ENCODE measurements at regions not wholly inside any gene's neighbourhood (a gene's known extent, or its start where the extent isn't known, plus 50 kb on each side); places are given as distances from the start of the nearest gene placed in this dataset.

- Mint-ChIP-seq H3K36me3 (ENCODE audit: low read depth) (no peaks in the 10 kb centered on the region), H3K9me3 (no peaks in the 10 kb centered on the region), H3K27me3 (peaks cover 7% of the 10 kb centered on the region), H3K27ac (no peak overlapping the region), H3K4me3 (no peak overlapping the region), H3K4me1 (ENCODE audit: low read depth) (peaks cover 2% of the 10 kb centered on the region)
- ChIA-PET CTCF (no interaction called here), POLR2A (no interaction called here)
- ATAC-seq = no peak
- intact Hi-C loops (cut with micrococcal nuclease) = no loop called here
- TF ChIP-seq, protein P1, sequence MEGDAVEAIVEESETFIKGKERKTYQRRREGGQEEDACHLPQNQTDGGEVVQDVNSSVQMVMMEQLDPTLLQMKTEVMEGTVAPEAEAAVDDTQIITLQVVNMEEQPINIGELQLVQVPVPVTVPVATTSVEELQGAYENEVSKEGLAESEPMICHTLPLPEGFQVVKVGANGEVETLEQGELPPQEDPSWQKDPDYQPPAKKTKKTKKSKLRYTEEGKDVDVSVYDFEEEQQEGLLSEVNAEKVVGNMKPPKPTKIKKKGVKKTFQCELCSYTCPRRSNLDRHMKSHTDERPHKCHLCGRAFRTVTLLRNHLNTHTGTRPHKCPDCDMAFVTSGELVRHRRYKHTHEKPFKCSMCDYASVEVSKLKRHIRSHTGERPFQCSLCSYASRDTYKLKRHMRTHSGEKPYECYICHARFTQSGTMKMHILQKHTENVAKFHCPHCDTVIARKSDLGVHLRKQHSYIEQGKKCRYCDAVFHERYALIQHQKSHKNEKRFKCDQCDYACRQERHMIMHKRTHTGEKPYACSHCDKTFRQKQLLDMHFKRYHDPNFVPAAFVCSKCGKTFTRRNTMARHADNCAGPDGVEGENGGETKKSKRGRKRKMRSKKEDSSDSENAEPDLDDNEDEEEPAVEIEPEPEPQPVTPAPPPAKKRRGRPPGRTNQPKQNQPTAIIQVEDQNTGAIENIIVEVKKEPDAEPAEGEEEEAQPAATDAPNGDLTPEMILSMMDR (IDR thresholded peaks at IDR 0.05) = no peak
- no peak for DNase-seq
Observed at GRCh38 chr10:131722525-131723264, 178.1 kb upstream of the PPP2R2D start.

GRCh38 chr10:131723297-131724168, 177.3 kb upstream of the PPP2R2D start:
- H3K4me3 Mint-ChIP-seq = no peak overlapping the region
- peaks cover 7% of the 10 kb centered on the region for H3K27me3 Mint-ChIP-seq
- intact Hi-C loops (cut with micrococcal nuclease) = no loop called here
- ChIA-PET POLR2A (no interaction called here), CTCF (no interaction called here)
- ATAC-seq = no peak
- DNase-seq = no peak
- H3K27ac Mint-ChIP-seq = no peak overlapping the region
- H3K9me3 Mint-ChIP-seq = no peaks in the 10 kb centered on the region
- TF ChIP-seq, protein P1 (IDR thresholded peaks at IDR 0.05) = no peak
- no peaks in the 10 kb centered on the region for H3K36me3 Mint-ChIP-seq (ENCODE audit: low read depth)
- peaks cover 2% of the 10 kb centered on the region for H3K4me1 Mint-ChIP-seq (ENCODE audit: low read depth)

DNA sequence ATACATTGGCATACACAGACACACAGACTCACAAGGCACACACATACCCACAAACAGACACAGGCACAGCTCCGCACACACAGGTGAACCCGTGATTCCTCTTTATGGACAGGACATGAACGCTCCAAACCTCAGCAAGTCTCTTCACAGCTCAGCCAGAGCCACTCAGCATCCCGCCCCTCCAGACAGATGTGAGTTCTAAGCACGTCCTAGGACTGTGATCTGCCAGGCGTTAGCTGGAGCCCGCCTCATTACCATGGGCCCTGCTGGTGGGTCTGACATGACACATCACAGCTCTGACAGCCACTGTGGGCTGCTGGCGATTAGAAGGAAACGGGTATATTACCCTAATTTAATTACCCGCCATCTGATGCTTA, 176.7 kb upstream of the PPP2R2D start:
- intact Hi-C loops (cut with micrococcal nuclease) = no loop called here
- Mint-ChIP-seq H3K27ac (no peak overlapping the region), H3K27me3 (peaks cover 7% of the 10 kb centered on the region), H3K4me3 (no peak overlapping the region), H3K36me3 (ENCODE audit: low read depth) (no peaks in the 10 kb centered on the region), H3K4me1 (ENCODE audit: low read depth) (peaks cover 2% of the 10 kb centered on the region), H3K9me3 (no peaks in the 10 kb centered on the region)
- CTCF ChIA-PET = no interaction called here
- ATAC-seq (no peak), DNase-seq (no peak)
- TF ChIP-seq, protein P1 (IDR thresholded peaks at IDR 0.05) = no peak
- POLR2A ChIA-PET = no interaction called here

DNA sequence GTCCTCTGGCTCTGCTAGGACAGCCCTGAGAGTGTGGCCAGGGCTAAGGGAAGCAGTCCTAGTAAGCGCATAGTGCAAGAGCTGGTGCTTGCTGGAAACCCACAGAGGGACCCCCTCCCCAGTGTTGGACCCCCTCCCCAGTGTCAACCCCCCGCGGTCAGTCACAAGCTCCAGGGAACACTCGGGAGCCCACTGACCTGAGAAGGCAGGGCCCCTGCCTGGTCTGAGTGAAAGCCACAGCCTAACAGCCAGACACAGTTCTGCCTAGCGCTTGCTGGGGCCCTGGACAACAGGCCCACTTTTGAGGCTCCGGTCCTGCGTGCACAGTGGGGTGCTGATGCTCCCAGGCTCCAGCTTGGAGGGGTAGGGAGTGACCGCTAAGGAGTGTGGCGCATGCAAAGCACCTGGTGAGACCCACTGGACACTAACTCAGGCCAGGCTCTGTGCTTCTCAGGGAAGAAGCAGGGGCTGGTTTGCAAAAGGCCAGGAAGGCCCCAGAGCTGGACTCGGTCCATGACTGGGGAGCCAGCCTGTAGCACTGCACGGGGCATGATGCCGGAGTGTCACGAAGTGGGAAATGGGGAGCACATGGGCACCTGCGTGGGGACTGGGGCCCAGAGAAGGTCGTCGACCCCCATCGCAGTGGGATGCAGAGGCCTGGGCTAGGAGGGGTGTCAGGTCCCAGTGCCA, 175.8 kb upstream of the PPP2R2D start:
- H3K27ac Mint-ChIP-seq = no peak overlapping the region
- DNase-seq = no peak

More for the DNA sequence above, 175.8 kb upstream of the PPP2R2D start:
- no peak for ATAC-seq
- H3K4me1 Mint-ChIP-seq (ENCODE audit: low read depth) = peaks cover 2% of the 10 kb centered on the region
- TF ChIP-seq, protein P1 (IDR thresholded peaks at IDR 0.05) = no peak
- H3K36me3 Mint-ChIP-seq (ENCODE audit: low read depth) = no peaks in the 10 kb centered on the region
- H3K4me3 Mint-ChIP-seq = no peak overlapping the region
- ChIA-PET POLR2A (no interaction called here), CTCF (no interaction called here)
- no peaks in the 10 kb centered on the region for H3K9me3 Mint-ChIP-seq
- peaks cover 7% of the 10 kb centered on the region for H3K27me3 Mint-ChIP-seq
- intact Hi-C loops (cut with micrococcal nuclease) = no loop called here
